IMR-90 (cell line): ENCODE measurements at regions not wholly inside any gene's neighbourhood (a gene's known extent, or its start where the extent isn't known, plus 50 kb on each side); places are given as distances from the start of the nearest gene placed in this dataset.

ENCODE experiments used
- ATAC-seq: fragments of 200-7000 bp; cut with Tn5 transposase; 2 replicates; pipeline ENCODE4 v1.9.1; 2020; ENCODE audit warnings: low read depth, mild to moderate bottlenecking, moderate library complexity
- BruUV-seq: library from RNA; stranded (reverse); fragments of 400-500 nt; replicated peaks from 2 replicates; lab custom pipeline; 2021; lab: Mats Ljungman, UMichigan
- CTCF ChIA-PET: fragments of 300-600 bp; formaldehyde crosslinking; extraction: SDS; loops from one replicate; lab custom pipeline; 2021; ENCODE audit warnings: antibody characterized with exemption; lab: Yijun Ruan, JAX
- POLR2A ChIA-PET: fragments of 300-600 bp; sonication (Branson Sonifier 250); formaldehyde crosslinking; loops from one replicate; lab custom pipeline; 2022; ENCODE audit warnings: antibody characterized with exemption; ENCODE audit not compliant: unreplicated experiment; lab: Charles Lee
- DNase-seq: peaks from one replicate; pipeline ENCODE4 v3.0.0; 2013
- H2AFZ ChIP-seq: replicated peaks from 2 replicates; pipeline ENCODE3; 2013; ENCODE audit warnings: low read length, mild to moderate bottlenecking; ENCODE audit not compliant: poor library complexity
- H2AK5ac ChIP-seq: 2 replicates; pipeline ENCODE4 v1.6.1; 2013; ENCODE audit warnings: low read depth, low read length, inconsistent platforms
- H2AK9ac ChIP-seq: replicated peaks from 2 replicates; pipeline ENCODE3; 2013; ENCODE audit warnings: mild to moderate bottlenecking, low read depth, low read length, moderate library complexity; ENCODE audit not compliant: poor library complexity
- H2BK120ac ChIP-seq: 2 replicates; pipeline ENCODE4 v1.6.1; 2013; ENCODE audit warnings: low read depth, low read length, inconsistent platforms
- H2BK15ac ChIP-seq: 3 replicates; pipeline ENCODE4 v1.6.1; 2013; ENCODE audit warnings: low read depth, low read length, inconsistent platforms
- H2BK20ac ChIP-seq: 2 replicates; pipeline ENCODE4 v1.6.1; 2013; ENCODE audit warnings: low read depth, mild to moderate bottlenecking, inconsistent platforms, low read length, moderate library complexity
- H2BK5ac ChIP-seq: 2 replicates; pipeline ENCODE4 v1.6.1; 2013; ENCODE audit warnings: mild to moderate bottlenecking, low read depth, low read length, inconsistent platforms; ENCODE audit not compliant: poor library complexity, severe bottlenecking
- H3K14ac ChIP-seq: replicated peaks from 2 replicates; pipeline ENCODE4 v1.6.1; 2013; ENCODE audit warnings: low read depth, low read length, inconsistent platforms
- H3K18ac ChIP-seq: 2 replicates; pipeline ENCODE4 v1.6.1; 2013; ENCODE audit warnings: low read depth, low read length, control low read depth
- H3K23ac ChIP-seq: 2 replicates; pipeline ENCODE4 v1.6.1; 2013; ENCODE audit warnings: low read depth, low read length, inconsistent platforms
- H3K27ac ChIP-seq: 2 replicates; pipeline ENCODE4 v1.5.1; 2013; ENCODE audit warnings: mild to moderate bottlenecking, control low read depth, low read length; ENCODE audit not compliant: insufficient read depth
- H3K27me3 ChIP-seq: 2 replicates; pipeline ENCODE4 v1.6.1; 2013; ENCODE audit warnings: low read length; ENCODE audit not compliant: control insufficient read depth, insufficient read depth
- H3K36me3 ChIP-seq: 2 replicates; pipeline ENCODE4 v1.6.1; 2013; ENCODE audit warnings: low read length, mixed read lengths; ENCODE audit not compliant: control insufficient read depth, insufficient read depth
- H3K4ac ChIP-seq: 2 replicates; pipeline ENCODE4 v1.6.1; 2013; ENCODE audit warnings: low read depth, low read length, inconsistent platforms
- H3K4me1 ChIP-seq: 2 replicates; pipeline ENCODE4 v1.6.1; 2013; ENCODE audit warnings: low read length, mixed read lengths; ENCODE audit not compliant: control insufficient read depth, insufficient read depth
- H3K4me2 ChIP-seq: 2 replicates; pipeline ENCODE4 v1.6.1; 2013; ENCODE audit warnings: low read depth, mild to moderate bottlenecking, control low read depth, low read length, moderate library complexity
- H3K4me3 ChIP-seq: 2 replicates; pipeline ENCODE4 v1.5.1; 2013; ENCODE audit warnings: low read depth, mild to moderate bottlenecking, control low read depth, low read length, moderate library complexity; ENCODE audit not compliant: insufficient read depth
- H3K56ac ChIP-seq: 2 replicates; pipeline ENCODE4 v1.6.1; 2013; ENCODE audit warnings: low read length, inconsistent platforms; ENCODE audit not compliant: insufficient read depth; ENCODE audit errors: extremely low read depth
- H3K79me1 ChIP-seq, 2 experiments: 2 replicates each; pipeline ENCODE4 v1.6.1; 2013; ENCODE audit warnings: low read length in 2 of 2, inconsistent platforms in 1 of 2, low read depth in 1 of 2
- H3K9ac ChIP-seq: 2 replicates; pipeline ENCODE4 v1.6.1; 2013; ENCODE audit warnings: low read depth, low read length, control low read depth
- H3K9me1 ChIP-seq: 2 replicates; pipeline ENCODE4 v1.6.1; 2013; ENCODE audit warnings: low read length, inconsistent platforms; ENCODE audit not compliant: insufficient read depth
- H3K9me3 ChIP-seq: 2 replicates; pipeline ENCODE4 v1.6.1; 2013; ENCODE audit warnings: low read length; ENCODE audit not compliant: control insufficient read depth, insufficient read depth
- H4K20me1 ChIP-seq: 2 replicates; pipeline ENCODE4 v1.6.1; 2013; ENCODE audit warnings: low read length, inconsistent platforms; ENCODE audit not compliant: insufficient read depth
- H4K5ac ChIP-seq: 2 replicates; pipeline ENCODE4 v1.6.1; 2013; ENCODE audit warnings: mild to moderate bottlenecking, low read depth, low read length, control low read depth
- H4K8ac ChIP-seq, 2 experiments: 2 replicates each; pipeline ENCODE4 v1.6.1; 2013; ENCODE audit warnings: low read depth in 2 of 2, low read length in 2 of 2, control low read depth in 1 of 2, inconsistent platforms in 1 of 2
- H4K91ac ChIP-seq: 2 replicates; pipeline ENCODE4 v1.6.1; 2013; ENCODE audit warnings: low read depth, low read length, inconsistent platforms; ENCODE audit not compliant: insufficient read depth
- BHLHE40 ChIP-seq: fragments of 150-350 bp; IDR thresholded peaks from 2 replicates; pipeline ENCODE4 v1.6.1; 2016; ENCODE audit warnings: mild to moderate bottlenecking, low read depth, low read length
- CEBPB ChIP-seq: IDR thresholded peaks from 2 replicates; pipeline ENCODE4 v1.6.1; 2012; ENCODE audit warnings: low read depth, low read length, improper control_type of control experiment
- CHD1 ChIP-seq: IDR thresholded peaks from 2 replicates; pipeline ENCODE4 v1.6.1; 2012; ENCODE audit warnings: low read depth, low read length, improper control_type of control experiment
- FOS ChIP-seq: fragments of 150-350 bp; IDR thresholded peaks from 2 replicates; pipeline ENCODE4 v1.6.1; 2016; ENCODE audit warnings: low read depth, low read length
- MAFK ChIP-seq: IDR thresholded peaks from 2 replicates; pipeline ENCODE4 v1.6.1; 2012; ENCODE audit warnings: low read depth, low read length, improper control_type of control experiment
- MAZ ChIP-seq: IDR thresholded peaks from 2 replicates; pipeline ENCODE4 v1.6.1; 2012; ENCODE audit warnings: low read depth, mild to moderate bottlenecking, low read length, improper control_type of control experiment, moderate library complexity, borderline replicate concordance
- MXI1 ChIP-seq: IDR thresholded peaks from 2 replicates; pipeline ENCODE4 v1.6.1; 2012; ENCODE audit warnings: low read depth, mild to moderate bottlenecking, low read length, moderate library complexity, borderline replicate concordance
- NFE2L2 ChIP-seq: fragments of 150-350 bp; IDR thresholded peaks from 2 replicates; pipeline ENCODE4 v1.6.1; 2016; ENCODE audit warnings: low read depth, mild to moderate bottlenecking, low read length
- POLR2A ChIP-seq: IDR thresholded peaks from 2 replicates; pipeline ENCODE4 v1.6.1; 2012; ENCODE audit warnings: mild to moderate bottlenecking, low read depth, low read length
- RAD21 ChIP-seq: IDR thresholded peaks from 2 replicates; pipeline ENCODE4 v1.6.1; 2012; ENCODE audit warnings: low read length, improper control_type of control experiment
- RCOR1 ChIP-seq: IDR thresholded peaks from 2 replicates; pipeline ENCODE4 v1.6.1; 2012; ENCODE audit warnings: mild to moderate bottlenecking, low read length, improper control_type of control experiment; ENCODE audit not compliant: insufficient replicate concordance
- RFX5 ChIP-seq: IDR thresholded peaks from 2 replicates; pipeline ENCODE4 v1.8.0; 2012; ENCODE audit warnings: low read depth, mild to moderate bottlenecking, low read length, moderate library complexity
- SMC3 ChIP-seq: fragments of 150-350 bp; IDR thresholded peaks from 2 replicates; pipeline ENCODE4 v1.6.1; 2016; ENCODE audit warnings: low read depth, mild to moderate bottlenecking, antibody characterized with exemption, low read length, moderate library complexity
- WGBS, 2 experiments: methylation state at CpG; one replicate each; pipeline versions ENCODE4 v1.1.5 to v1.1.7; 2013; ENCODE audit warnings: missing lambda C conversion rate in 2 of 2; ENCODE audit not compliant: insufficient read length in 1 of 2; ENCODE audit errors: extremely low coverage in 2 of 2; 5-methylcytosine and 5-hydroxymethylcytosine counted together
- dilution Hi-C: fragments of 300-500 bp; cut with HindIII; formaldehyde crosslinking; loops from one replicate; pipeline ENCODE4 v1.14.3; 2018; ENCODE audit warnings: low sequenced_read_pairs; ENCODE audit not compliant: unreplicated experiment
- in situ Hi-C: fragments of 300-500 bp; cut with MboI; formaldehyde crosslinking; loops from 3 replicates; pipeline ENCODE4 v1.14.3; 2019; ENCODE audit warnings: low sequenced_read_pairs, inconsistent platforms, mixed read lengths
- intact Hi-C: fragments of 100-400 bp; cut with micrococcal nuclease; formaldehyde crosslinking; loops from 2 replicates; pipeline ENCODE4 v1.10.0; 2022
- TF ChIP-seq, protein P1 (sequence below): fragments of 150-350 bp; IDR thresholded peaks from 2 replicates; pipeline ENCODE4 v1.6.1; 2017; ENCODE audit warnings: mild to moderate bottlenecking, antibody characterized with exemption, low read length, low read depth
- TF ChIP-seq, protein P2 (sequence below): conservative IDR thresholded peaks from 2 replicates; pipeline ENCODE4 v1.5.1; 2012; ENCODE audit warnings: mild to moderate bottlenecking, low read depth, low read length, improper control_type of control experiment
- TF ChIP-seq, protein P3 (sequence below): fragments of 150-350 bp; IDR thresholded peaks from 2 replicates; pipeline ENCODE4 v1.6.1; 2016; ENCODE audit warnings: low read depth, mild to moderate bottlenecking, low read length, moderate library complexity, borderline replicate concordance

DNA sequence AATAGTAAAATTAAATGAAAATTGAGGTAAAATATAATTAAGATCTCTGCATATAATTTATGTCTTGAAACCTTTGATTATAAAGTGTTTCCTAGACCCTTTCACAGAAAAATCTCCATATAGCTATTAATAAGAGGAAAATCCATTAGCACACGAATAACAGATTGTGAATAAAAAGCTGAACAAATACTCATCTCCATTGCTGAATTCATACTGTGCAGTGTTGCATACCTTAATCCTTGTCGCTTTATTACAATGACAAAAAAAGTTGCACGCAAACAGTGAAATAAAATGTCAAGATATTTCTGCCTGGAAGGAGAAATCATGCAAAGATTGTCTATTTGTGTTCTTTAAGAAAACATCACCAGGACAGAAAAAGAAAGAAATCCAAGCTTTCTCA is 499.1 kb upstream of the TMPRSS15 start:
- no peak overlapping the region for H2AK9ac ChIP-seq

More for the DNA sequence above, 499.1 kb upstream of the TMPRSS15 start:
- intact Hi-C loops, result no loop called here
- Histone ChIP-seq H3K23ac (no peak overlapping the region), H2BK20ac (no peak overlapping the region), H3K14ac (no peak overlapping the region), H3K4me1 (no peaks in the 10 kb centered on the region), H3K4me3 (no peak overlapping the region), H2AFZ (no peak overlapping the region), H3K9me1 (no peaks in the 10 kb centered on the region), H4K8ac (no peak overlapping the region), H4K5ac (no peak overlapping the region), H3K27me3 (no peaks in the 10 kb centered on the region), H2BK5ac (no peak overlapping the region), H3K56ac (no peak overlapping the region), H3K4ac (no peak overlapping the region), H2BK120ac (no peak overlapping the region), H4K20me1 (no peaks in the 10 kb centered on the region), H3K36me3 (no peaks in the 10 kb centered on the region), H3K9ac (no peak overlapping the region), H3K18ac (no peak overlapping the region), H3K27ac (no peak overlapping the region), H3K9me3 (no peaks in the 10 kb centered on the region; the same call in 1 of the 2 replicates), H3K79me1 (no peaks in the 10 kb centered on the region), H2AK5ac (no peak overlapping the region), H4K91ac (no peak overlapping the region), H3K4me2 (no peak overlapping the region), H2BK15ac (no peak overlapping the region)
- ATAC-seq, result no peak
- BruUV-seq, result no TSS peak
- in situ Hi-C loops, result no loop called here
- DNase-seq, result no peak
- ChIA-PET POLR2A (no interaction called here), CTCF (no interaction called here)
- dilution Hi-C loops, result no loop called here
- no CpG with 5 or more reads among the region's 3 CpGs for WGBS, 2 experiments
- TF ChIP-seq CEBPB (no peak), NFE2L2 (no peak), BHLHE40 (no peak), FOS (no peak), MAFK (no peak), MAZ (no peak), RCOR1 (no peak), RAD21 (no peak), CHD1 (no peak), RFX5 (no peak), MXI1 (no peak), POLR2A (no peak), SMC3 (no peak)
- TF ChIP-seq, protein P1, sequence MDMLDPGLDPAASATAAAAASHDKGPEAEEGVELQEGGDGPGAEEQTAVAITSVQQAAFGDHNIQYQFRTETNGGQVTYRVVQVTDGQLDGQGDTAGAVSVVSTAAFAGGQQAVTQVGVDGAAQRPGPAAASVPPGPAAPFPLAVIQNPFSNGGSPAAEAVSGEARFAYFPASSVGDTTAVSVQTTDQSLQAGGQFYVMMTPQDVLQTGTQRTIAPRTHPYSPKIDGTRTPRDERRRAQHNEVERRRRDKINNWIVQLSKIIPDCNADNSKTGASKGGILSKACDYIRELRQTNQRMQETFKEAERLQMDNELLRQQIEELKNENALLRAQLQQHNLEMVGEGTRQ, result no peak
- TF ChIP-seq, protein P2, sequence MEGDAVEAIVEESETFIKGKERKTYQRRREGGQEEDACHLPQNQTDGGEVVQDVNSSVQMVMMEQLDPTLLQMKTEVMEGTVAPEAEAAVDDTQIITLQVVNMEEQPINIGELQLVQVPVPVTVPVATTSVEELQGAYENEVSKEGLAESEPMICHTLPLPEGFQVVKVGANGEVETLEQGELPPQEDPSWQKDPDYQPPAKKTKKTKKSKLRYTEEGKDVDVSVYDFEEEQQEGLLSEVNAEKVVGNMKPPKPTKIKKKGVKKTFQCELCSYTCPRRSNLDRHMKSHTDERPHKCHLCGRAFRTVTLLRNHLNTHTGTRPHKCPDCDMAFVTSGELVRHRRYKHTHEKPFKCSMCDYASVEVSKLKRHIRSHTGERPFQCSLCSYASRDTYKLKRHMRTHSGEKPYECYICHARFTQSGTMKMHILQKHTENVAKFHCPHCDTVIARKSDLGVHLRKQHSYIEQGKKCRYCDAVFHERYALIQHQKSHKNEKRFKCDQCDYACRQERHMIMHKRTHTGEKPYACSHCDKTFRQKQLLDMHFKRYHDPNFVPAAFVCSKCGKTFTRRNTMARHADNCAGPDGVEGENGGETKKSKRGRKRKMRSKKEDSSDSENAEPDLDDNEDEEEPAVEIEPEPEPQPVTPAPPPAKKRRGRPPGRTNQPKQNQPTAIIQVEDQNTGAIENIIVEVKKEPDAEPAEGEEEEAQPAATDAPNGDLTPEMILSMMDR, result no peak
- TF ChIP-seq, protein P3, sequence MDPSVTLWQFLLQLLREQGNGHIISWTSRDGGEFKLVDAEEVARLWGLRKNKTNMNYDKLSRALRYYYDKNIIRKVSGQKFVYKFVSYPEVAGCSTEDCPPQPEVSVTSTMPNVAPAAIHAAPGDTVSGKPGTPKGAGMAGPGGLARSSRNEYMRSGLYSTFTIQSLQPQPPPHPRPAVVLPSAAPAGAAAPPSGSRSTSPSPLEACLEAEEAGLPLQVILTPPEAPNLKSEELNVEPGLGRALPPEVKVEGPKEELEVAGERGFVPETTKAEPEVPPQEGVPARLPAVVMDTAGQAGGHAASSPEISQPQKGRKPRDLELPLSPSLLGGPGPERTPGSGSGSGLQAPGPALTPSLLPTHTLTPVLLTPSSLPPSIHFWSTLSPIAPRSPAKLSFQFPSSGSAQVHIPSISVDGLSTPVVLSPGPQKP, result no peak
